ENCODE measurements at regions not wholly inside any gene's neighbourhood (a gene's known extent, or its start where the extent isn't known, plus 50 kb on each side); places are given as distances from the start of the nearest gene placed in this dataset.
A peak's percentile ranks its signal among the peaks of the same experiment; 100 is the strongest.

GRCh38 chr2:20532634-20533437 is 86.0 kb downstream of the RHOB start:
- Mint-ChIP-seq H3K27me3 (peaks cover 6% of the 10 kb centered on the region), H3K4me1 (no peaks in the 10 kb centered on the region), H3K9me3 (no peaks in the 10 kb centered on the region), H3K4me3 (no peak overlapping the region), H3K36me3 (no peaks in the 10 kb centered on the region), H3K27ac (no peak overlapping the region)
- no peaks in the 10 kb centered on the region for H3K4me1 ChIP-seq (ENCODE audit: control insufficient read depth, insufficient read depth, low read length, poor library complexity, severe bottlenecking)
- H3K9me3 ChIP-seq (ENCODE audit: control insufficient read depth in 2 of 2, low read length in 2 of 2): no peaks in the 10 kb centered on the region
- H3K27me3 ChIP-seq (ENCODE audit: control insufficient read depth, insufficient read depth, low read length): no peaks in the 10 kb centered on the region
- H3K36me3 ChIP-seq (ENCODE audit: control insufficient read depth, insufficient read depth, low read length): no peaks in the 10 kb centered on the region
- no peak for DNase-seq
- no peak for ATAC-seq (ENCODE audit: low read depth in 2 of 2)
- no peak overlapping the region for H3K4me3 ChIP-seq (ENCODE audit: low read depth, low read length)
- no peak overlapping the region for H3K27ac ChIP-seq (ENCODE audit: insufficient read depth, low read length, poor library complexity, severe bottlenecking)

DNA sequence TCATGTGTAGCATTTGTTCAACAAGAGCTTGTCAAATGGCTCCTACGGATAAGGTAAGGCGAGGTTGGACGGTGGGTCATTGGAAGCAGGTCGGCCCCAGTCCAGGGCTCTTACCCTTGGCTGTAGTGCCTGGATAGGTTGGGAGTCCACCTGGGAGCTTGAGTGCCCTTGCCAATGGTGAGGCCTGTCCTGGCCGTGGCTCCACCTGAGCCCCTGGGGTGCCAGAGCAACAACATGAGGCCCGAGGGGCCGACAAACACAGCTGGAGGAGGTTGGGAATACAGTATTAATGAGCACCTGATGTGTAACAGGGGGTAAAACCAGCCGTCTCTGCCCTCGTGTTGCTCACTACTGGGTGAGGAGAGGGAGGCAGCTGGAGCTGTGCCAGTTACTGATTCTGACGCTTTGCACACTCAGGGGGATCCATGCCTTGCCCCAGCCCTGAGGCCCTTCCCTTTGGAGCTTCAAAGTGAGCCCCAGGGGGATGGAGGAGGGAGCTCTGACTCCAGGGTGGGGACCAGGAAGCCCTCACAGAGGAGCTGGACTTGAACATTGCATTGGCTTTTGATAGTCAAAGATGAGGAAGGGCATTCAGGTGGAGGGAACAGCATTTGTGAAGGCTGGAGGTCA is 87.2 kb downstream of the RHOB start:
- no peaks in the 10 kb centered on the region for H3K4me1 Mint-ChIP-seq
- DNase-seq: no peak

GRCh38 chr2:20534913-20535801 is 88.3 kb downstream of the RHOB start:
- H3K4me1 ChIP-seq (ENCODE audit: control insufficient read depth, insufficient read depth, low read length, poor library complexity, severe bottlenecking): no peaks in the 10 kb centered on the region
- H3K4me3 ChIP-seq (ENCODE audit: low read depth, low read length): no peak overlapping the region
- peaks cover 6% of the 10 kb centered on the region for H3K27me3 Mint-ChIP-seq
- no peaks in the 10 kb centered on the region for H3K36me3 ChIP-seq (ENCODE audit: control insufficient read depth, insufficient read depth, low read length)
- H3K27ac Mint-ChIP-seq: no peak overlapping the region
- ATAC-seq (ENCODE audit: low read depth in 2 of 2) (no peak), DNase-seq (no peak)
- H3K27ac ChIP-seq (ENCODE audit: insufficient read depth, low read length, poor library complexity, severe bottlenecking): no peak overlapping the region
- no peaks in the 10 kb centered on the region for H3K27me3 ChIP-seq (ENCODE audit: control insufficient read depth, insufficient read depth, low read length)
- no peaks in the 10 kb centered on the region for H3K9me3 ChIP-seq (ENCODE audit: control insufficient read depth in 2 of 2, low read length in 2 of 2)
- no peaks in the 10 kb centered on the region for H3K4me1 Mint-ChIP-seq
- H3K9me3 Mint-ChIP-seq: no peaks in the 10 kb centered on the region
- no peaks in the 10 kb centered on the region for H3K36me3 Mint-ChIP-seq
- H3K4me3 Mint-ChIP-seq: no peak overlapping the region

More for the DNA sequence above, 87.2 kb downstream of the RHOB start:
- Histone ChIP-seq H3K4me1 (ENCODE audit: control insufficient read depth, insufficient read depth, low read length, poor library complexity, severe bottlenecking) (no peaks in the 10 kb centered on the region), H3K4me3 (ENCODE audit: low read depth, low read length) (no peak overlapping the region), H3K9me3 (ENCODE audit: control insufficient read depth in 2 of 2, low read length in 2 of 2) (no peaks in the 10 kb centered on the region), H3K27me3 (ENCODE audit: control insufficient read depth, insufficient read depth, low read length) (no peaks in the 10 kb centered on the region), H3K27ac (ENCODE audit: insufficient read depth, low read length, poor library complexity, severe bottlenecking) (no peak overlapping the region), H3K36me3 (ENCODE audit: control insufficient read depth, insufficient read depth, low read length) (no peaks in the 10 kb centered on the region)
- Mint-ChIP-seq H3K27ac (no peak overlapping the region), H3K36me3 (no peaks in the 10 kb centered on the region), H3K4me3 (no peak overlapping the region), H3K27me3 (peaks cover 6% of the 10 kb centered on the region), H3K9me3 (no peaks in the 10 kb centered on the region)
- ATAC-seq (ENCODE audit: low read depth in 2 of 2): no peak

DNA sequence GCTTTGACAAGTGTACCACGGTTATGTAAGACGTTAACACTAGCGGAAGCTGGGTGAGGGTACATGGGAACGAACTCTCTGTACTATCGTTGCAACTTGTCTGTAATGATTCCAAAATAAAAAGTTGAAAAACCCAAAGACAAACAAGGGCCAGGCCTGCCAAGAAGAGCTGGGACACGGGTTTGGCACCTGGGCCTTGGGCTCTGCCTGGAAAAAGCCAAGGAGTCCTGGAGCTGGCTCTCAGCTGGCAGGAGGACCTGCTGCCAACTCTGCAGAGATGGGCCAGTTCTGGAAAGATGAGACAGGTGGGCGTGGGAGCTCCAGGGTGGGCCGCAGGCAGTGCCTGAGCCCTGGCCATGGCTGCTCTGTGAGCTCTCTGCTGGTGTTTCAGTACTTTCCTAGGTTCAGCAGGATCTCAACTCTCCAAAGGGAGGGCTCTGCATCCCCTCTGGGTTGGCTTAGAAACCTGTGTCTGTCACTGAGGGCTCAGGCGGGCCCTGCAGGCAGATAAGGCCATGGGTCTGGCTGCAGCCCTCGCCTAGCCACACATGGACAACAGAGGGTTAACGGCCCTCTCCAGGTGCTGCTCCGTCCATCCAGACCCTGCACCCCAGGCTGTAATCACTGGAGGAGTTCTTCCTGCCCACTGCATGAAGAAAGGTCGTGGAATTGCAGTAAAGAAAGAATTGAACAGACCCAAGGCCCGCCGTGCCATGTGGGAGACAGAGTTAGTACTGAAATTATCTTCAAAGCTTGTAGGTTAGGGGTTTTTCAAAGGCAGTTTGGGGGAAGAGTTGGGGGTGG is 89.9 kb downstream of the RHOB start:
- no peaks in the 10 kb centered on the region for H3K9me3 Mint-ChIP-seq
- H3K27ac Mint-ChIP-seq: peak overlapping the region in 1 of 3 donors; percentile 26

GRCh38 chr2:20537423-20538307 is 90.8 kb downstream of the RHOB start:
- no peaks in the 10 kb centered on the region for H3K4me1 ChIP-seq (ENCODE audit: control insufficient read depth, insufficient read depth, low read length, poor library complexity, severe bottlenecking)
- H3K27me3 Mint-ChIP-seq: peaks cover 7% of the 10 kb centered on the region

More for the DNA sequence above, 89.9 kb downstream of the RHOB start:
- Histone ChIP-seq H3K9me3 (ENCODE audit: control insufficient read depth in 2 of 2, low read length in 2 of 2) (no peaks in the 10 kb centered on the region), H3K27me3 (ENCODE audit: control insufficient read depth, insufficient read depth, low read length) (no peaks in the 10 kb centered on the region), H3K27ac (ENCODE audit: insufficient read depth, low read length, poor library complexity, severe bottlenecking) (no peak overlapping the region), H3K4me3 (ENCODE audit: low read depth, low read length) (no peak overlapping the region), H3K4me1 (ENCODE audit: control insufficient read depth, insufficient read depth, low read length, poor library complexity, severe bottlenecking) (no peaks in the 10 kb centered on the region), H3K36me3 (ENCODE audit: control insufficient read depth, insufficient read depth, low read length) (no peaks in the 10 kb centered on the region)
- ATAC-seq (ENCODE audit: low read depth in 2 of 2) (no peak), DNase-seq (no peak)
- Mint-ChIP-seq H3K36me3 (no peaks in the 10 kb centered on the region), H3K4me1 (no peaks in the 10 kb centered on the region), H3K27me3 (peaks cover 6% of the 10 kb centered on the region), H3K4me3 (no peak overlapping the region)

DNA sequence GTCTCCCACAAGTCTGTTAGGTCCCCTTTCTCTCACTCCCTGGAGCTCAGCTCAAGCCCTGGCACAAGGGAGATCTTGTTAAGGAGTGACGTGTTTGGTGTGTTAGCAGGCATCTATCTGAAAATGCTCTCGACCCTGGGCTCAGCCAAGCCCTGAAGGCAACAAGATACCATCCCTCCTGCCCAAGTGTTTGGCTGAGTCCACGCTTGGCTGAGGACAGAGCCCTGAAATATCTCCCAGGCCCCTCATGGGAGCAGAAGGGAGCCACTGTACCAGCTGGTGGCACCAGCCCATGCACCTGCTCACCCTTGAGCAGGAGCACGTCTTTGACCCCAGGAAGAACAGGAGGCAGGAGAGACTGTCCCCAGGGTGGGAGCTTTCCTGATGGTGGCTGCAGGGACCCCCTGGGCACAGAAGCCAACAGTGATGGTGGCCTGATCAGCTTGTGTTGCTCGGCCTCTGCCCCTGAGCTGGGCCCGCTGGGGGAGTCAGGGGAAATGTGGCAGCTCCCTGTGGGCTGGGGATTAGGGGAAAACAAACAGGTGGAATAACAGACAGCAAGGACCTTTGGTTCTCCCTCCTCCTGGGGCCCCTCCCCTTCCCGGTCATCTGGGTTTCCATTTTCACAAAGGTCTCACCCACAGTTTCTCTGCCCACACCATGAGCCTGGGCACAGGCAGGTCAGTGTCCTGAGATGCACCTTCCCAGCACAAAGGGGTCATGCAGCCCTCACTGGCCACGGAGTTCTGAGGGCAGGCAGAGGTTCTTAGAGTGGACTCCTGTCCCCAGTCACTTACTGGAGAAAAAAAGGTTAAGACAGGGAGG is 91.6 kb downstream of the RHOB start:
- Histone ChIP-seq H3K27ac (ENCODE audit: insufficient read depth, low read length, poor library complexity, severe bottlenecking) (no peak overlapping the region), H3K36me3 (ENCODE audit: control insufficient read depth, insufficient read depth, low read length) (no peaks in the 10 kb centered on the region), H3K27me3 (ENCODE audit: control insufficient read depth, insufficient read depth, low read length) (no peaks in the 10 kb centered on the region), H3K4me1 (ENCODE audit: control insufficient read depth, insufficient read depth, low read length, poor library complexity, severe bottlenecking) (no peaks in the 10 kb centered on the region), H3K9me3 (ENCODE audit: control insufficient read depth in 2 of 2, low read length in 2 of 2) (no peaks in the 10 kb centered on the region), H3K4me3 (ENCODE audit: low read depth, low read length) (no peak overlapping the region)
- no peaks in the 10 kb centered on the region for H3K36me3 Mint-ChIP-seq
- H3K27me3 Mint-ChIP-seq: peaks cover 10% of the 10 kb centered on the region
- H3K4me3 Mint-ChIP-seq: no peak overlapping the region
- H3K9me3 Mint-ChIP-seq: no peaks in the 10 kb centered on the region
- no peak for DNase-seq
- no peak overlapping the region for H3K27ac Mint-ChIP-seq
- ATAC-seq (ENCODE audit: low read depth in 2 of 2): no peak
- H3K4me1 Mint-ChIP-seq: no peaks in the 10 kb centered on the region

More at GRCh38 chr2:20537423-20538307, 90.8 kb downstream of the RHOB start:
- H3K9me3 ChIP-seq (ENCODE audit: control insufficient read depth in 2 of 2, low read length in 2 of 2): no peaks in the 10 kb centered on the region
- H3K4me3 ChIP-seq (ENCODE audit: low read depth, low read length): no peak overlapping the region
- no peaks in the 10 kb centered on the region for H3K9me3 Mint-ChIP-seq
- no peaks in the 10 kb centered on the region for H3K4me1 Mint-ChIP-seq
- no peak for DNase-seq
- H3K36me3 ChIP-seq (ENCODE audit: control insufficient read depth, insufficient read depth, low read length): no peaks in the 10 kb centered on the region
- no peak for ATAC-seq (ENCODE audit: low read depth in 2 of 2)
- no peak overlapping the region for H3K4me3 Mint-ChIP-seq
- H3K27ac Mint-ChIP-seq: no peak overlapping the region
- no peaks in the 10 kb centered on the region for H3K27me3 ChIP-seq (ENCODE audit: control insufficient read depth, insufficient read depth, low read length)
- H3K27ac ChIP-seq (ENCODE audit: insufficient read depth, low read length, poor library complexity, severe bottlenecking): no peak overlapping the region
- H3K36me3 Mint-ChIP-seq: no peaks in the 10 kb centered on the region
